GM18502 (cell line): ENCODE measurements at regions not wholly inside any gene's neighbourhood (a gene's known extent, or its start where the extent isn't known, plus 50 kb on each side); places are given as distances from the start of the nearest gene placed in this dataset.

ENCODE experiments used
- ATAC-seq: cut with Tn5 transposase; IDR thresholded peaks from one replicate; pipeline ENCODE4 v1.9.1; 2021; ENCODE audit warnings: mild to moderate bottlenecking; ENCODE audit not compliant: unreplicated experiment, poor library complexity

DNA sequence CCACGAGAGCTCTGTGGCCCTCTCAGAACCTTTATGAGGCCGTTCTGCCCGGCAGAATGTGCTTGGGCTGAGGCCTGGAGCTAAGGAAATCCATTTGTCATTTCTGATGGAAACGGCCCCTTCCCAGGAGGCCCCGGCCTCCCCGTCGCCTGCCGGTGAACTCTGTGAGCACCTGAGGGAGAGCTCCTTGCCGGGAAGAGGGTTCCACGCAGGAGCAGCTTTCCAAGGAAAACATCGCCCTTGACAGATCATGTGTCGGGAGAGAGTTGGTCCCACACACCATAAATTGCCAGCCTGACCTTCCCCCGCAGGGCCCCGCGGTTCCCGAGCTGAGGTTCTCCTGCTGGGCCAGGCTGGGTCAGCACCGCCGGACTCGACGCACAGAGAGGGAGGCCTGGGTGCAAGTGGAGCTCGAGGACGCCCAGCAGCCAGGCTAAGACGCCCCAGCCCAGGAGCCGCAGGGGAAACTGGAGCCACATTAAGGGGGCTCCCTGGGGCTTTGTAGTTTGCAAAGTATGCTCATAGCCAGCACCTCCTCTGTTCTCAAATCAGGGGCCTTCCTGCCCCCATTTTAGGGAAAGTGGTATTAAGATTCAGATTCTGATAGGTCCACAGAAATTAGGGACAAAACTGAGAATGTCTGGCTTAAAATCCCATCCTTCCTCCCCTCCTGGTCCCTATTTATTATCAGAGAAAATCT lies 239.5 kb downstream of the FOXD2 start:
- no peak for ATAC-seq

GRCh38 chr1:47678464-47678980 lies 240.7 kb downstream of the FOXD2 start:
- no peak for ATAC-seq

DNA sequence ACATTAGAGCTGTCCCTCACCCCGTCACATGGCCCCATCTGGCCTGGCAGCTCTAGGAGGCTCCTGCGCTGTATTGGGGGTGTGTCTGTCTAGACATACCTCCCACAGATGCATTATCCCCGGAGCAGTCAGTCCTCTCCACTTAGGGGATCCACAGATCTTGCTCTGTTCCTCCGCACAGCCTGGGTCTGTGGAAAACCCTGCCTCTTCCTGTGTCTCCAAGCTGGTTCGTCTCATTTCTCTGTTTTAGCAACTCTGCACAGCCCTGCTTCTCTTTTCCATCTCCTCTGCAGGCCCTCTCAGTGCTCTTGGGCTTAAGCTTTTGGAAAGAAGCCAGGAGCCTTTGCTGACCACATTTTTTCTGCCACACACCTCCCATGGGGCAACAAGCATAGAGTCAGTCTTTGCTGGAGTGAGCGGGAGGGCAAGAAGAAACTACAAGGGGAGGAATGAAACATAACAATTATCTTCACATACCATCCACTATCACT lies 241.5 kb downstream of the FOXD2 start:
- ATAC-seq: no peak

GRCh38 chr1:47679826-47680225 lies 242.0 kb downstream of the FOXD2 start:
- no peak for ATAC-seq

- no peak for ATAC-seq
Observed at GRCh38 chr1:47680815-47681475, 243.1 kb downstream of the FOXD2 start.

- ATAC-seq: no peak
Observed at GRCh38 chr1:47681735-47682134, 243.9 kb downstream of the FOXD2 start.

DNA sequence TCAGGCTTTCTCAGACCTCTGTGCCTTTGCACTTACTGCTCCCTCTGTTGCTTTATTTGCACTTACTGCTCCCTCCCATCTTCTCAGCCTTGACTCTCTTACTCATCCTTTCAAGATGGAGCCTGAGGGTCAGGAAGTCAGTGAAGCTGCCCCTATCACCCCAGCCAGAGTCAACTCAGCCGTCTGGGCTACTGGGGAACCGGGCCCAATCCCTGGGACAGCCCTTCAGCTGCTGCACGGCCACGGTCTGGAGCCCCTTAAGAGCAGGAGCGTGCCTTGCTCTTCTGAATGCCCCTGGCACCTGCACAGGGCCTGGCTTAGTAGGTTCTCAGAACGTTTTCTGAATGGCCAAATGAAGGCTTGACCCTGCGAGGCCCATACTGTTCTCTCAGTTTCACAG lies 244.4 kb downstream of the FOXD2 start:
- no peak for ATAC-seq

DNA sequence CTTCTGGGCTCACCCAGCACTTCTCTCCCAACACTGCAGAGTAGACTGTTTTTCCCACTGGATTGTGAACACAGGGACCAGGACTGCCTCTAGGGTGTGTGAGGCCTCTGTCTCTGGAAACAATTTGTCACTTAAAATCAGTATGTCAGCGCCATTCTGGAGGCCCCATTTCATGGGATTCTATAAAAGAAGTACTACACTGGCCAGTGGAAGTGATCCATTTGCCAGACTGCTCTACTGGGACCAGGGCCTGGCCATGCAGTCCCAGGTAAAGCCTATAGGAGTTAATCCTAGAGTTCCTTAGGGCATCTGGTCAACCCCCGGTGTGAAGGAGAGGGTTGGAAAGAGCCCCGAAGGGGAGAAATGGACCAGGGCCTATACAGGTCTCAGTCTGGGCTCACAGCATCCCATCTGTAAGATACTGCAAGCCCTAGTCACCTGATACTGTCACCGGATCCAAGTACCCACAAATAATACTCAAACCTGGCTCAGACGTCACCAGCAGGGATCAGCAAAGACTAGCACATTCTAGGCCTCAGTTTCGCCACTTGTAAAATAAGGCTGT lies 245.0 kb downstream of the FOXD2 start:
- ATAC-seq: no peak

GRCh38 chr1:47683401-47683800 lies 245.6 kb downstream of the FOXD2 start:
- ATAC-seq: no peak

GRCh38 chr1:47684518-47684917 lies 246.7 kb downstream of the FOXD2 start:
- ATAC-seq: no peak

DNA sequence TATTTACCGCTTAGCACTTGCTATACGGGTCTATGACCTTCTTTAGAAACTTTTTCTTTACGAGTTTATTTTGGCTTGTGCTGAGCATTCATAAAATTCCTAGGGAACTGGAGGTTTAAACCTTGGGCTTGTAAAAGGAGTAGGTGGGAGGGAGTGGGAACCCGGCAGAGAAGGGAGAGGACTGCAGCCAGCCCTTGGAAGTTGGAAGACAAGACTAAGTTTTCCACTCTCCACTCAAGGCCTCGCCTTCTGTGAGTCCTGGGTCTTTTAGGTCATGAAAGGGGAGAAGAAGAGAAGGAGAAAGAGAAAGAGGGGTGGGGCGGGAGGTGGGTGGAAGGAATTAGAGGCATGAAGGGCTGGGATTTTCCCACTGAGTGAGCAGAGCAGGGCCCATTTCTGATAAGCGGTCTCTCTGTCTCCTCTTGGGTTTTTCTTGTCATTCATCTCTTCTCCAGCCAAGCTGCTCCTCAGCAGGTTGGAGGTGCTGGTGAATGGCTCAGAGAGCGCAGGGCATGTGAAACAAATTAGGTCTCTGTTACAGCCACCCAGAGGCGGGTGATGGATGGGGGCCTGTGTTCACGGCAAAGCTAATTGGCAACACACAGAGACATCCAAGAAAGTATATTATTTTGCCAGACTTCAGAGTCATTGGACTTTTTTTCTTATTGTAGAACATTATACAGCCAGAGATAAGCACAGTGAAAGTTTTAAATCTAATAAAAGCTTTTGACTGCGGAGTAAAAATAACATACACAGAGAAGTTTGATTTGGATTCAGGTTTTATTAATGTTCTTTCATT lies 247.3 kb downstream of the FOXD2 start:
- no peak for ATAC-seq

- ATAC-seq: no peak
Observed at GRCh38 chr1:47685763-47686066, 247.9 kb downstream of the FOXD2 start.

DNA sequence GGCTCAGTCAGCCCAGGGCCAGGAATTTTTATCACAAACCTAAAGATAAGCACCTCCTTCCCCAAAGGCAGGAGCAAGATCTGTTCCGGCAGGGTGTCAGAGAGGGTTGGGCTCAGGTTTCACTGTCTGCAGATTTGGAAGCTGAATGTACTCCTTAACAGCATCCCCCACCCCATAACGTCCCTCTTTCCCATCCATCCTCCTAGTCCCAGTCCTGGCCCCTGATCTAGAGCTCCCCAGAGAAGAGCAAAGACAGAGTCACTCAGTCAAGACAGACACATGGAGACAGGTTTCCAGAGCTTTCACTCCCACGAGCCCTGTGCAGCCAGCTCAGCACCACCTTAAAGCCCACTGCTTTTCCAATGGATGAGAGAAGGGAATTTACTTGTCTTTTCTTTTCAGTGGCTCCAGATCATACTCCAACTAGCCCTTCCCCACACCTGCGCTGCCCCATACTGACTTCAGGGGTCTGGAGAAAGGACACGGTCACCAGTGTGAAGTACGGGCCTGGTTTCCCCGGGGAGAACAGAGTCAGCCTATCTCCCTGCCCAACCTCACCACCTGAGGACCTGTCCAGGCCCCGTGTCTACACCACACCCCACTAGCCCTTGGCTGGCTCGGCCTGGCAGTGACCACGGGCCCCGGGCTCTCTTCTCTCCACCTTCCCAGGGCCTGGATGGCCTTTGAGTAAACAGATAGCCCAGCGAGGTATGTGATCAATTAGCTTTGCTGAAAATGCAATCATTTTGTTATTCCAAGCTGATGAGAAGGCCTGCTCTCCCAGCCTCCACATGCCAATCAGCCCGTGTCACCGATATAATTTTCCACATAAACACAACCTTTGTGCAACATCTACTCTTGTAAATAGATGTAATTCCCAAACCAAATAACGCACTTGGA lies 249.1 kb downstream of the FOXD2 start:
- ATAC-seq: no peak

GRCh38 chr1:47687631-47688460 lies 250.0 kb downstream of the FOXD2 start:
- ATAC-seq: no peak

DNA sequence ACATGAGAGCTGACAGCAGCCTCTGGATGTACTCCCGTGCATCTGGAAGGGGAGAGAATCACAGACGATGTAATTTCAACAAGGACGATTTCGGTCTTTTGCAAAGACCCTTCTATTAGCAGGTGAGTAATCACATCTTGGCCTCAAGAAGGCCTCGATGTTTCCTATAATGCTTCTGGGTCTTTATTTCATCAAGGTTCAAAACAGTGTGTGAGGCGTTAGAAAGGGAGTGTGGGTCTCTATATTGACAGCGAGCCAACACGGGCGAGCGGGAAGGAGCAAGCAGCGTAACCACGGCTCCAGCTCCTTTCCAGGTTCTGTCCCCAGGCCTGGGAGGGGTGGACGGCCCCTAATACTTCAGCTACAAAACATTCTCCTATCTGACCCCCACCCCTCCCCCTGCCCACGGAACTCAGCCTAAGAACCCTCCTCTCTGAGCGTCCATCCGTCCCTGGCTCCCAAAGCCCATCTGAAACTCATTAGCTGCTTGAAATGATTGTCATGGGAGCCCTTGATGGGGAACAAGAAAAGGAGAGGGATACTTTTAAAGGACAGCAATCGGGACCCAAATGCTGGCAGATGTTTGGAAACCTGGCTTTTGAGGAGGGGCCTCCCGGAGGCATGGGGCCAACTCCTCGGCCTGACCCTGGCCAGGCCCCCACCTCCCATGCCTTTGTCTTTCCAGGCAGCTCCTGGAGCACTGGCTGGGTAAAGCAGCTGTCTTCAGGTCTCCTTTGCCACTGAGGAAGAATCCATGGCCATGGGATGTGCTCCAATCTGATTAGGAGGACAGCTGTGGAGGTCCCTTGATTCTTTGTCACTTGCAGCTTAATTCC lies 250.8 kb downstream of the FOXD2 start:
- ATAC-seq: no peak

- ATAC-seq: no peak
Observed at GRCh38 chr1:47689894-47690293, 252.1 kb downstream of the FOXD2 start.

- no peak for ATAC-seq
Observed at GRCh38 chr1:47690341-47691250, 252.8 kb downstream of the FOXD2 start.
